ENCODE measurements at regions not wholly inside any gene's neighbourhood (a gene's known extent, or its start where the extent isn't known, plus 50 kb on each side); places are given as distances from the start of the nearest gene placed in this dataset.

DNA sequence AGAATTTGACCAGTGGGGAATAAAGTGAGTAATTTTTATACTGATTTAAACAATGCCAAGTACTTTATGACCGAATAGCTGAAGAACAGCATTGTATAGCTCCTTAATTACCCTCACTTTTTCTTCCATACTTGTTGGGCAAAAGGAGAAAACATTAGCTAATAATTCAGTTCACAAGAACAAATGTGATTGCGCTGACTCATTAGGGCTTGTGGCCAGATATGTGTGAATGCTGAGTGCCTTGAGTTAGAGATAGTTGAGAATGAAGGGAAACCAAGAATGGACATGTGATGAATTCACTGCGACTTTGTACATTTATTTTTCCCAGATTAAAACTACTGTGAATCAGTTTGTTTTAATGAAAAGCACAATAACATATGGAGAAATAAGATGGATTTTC lies 669.4 kb downstream of the TFAP2A start:
- Histone ChIP-seq H2AFZ (ENCODE audit: low read length) (no peak overlapping the region), H2BK5ac (ENCODE audit: insufficient read length, low read length) (no peak overlapping the region), H3K56ac (ENCODE audit: insufficient read length, low read depth, low read length) (no peak overlapping the region), H3K27ac (ENCODE audit: insufficient read length, low read depth, low read length) (no peak overlapping the region), H2BK12ac (ENCODE audit: insufficient read length, low read depth, low read length) (no peak overlapping the region), H2BK20ac (ENCODE audit: low read depth, low read length, poor library complexity, severe bottlenecking) (no peak overlapping the region), H3K14ac (ENCODE audit: insufficient read depth, low read length) (no peak overlapping the region), H3K23ac (ENCODE audit: insufficient read length, low read depth, low read length) (no peak overlapping the region), H3K23me2 (ENCODE audit: insufficient read length, low read depth, low read length, poor library complexity, severe bottlenecking) (no peaks in the 10 kb centered on the region), H2AK5ac (ENCODE audit: insufficient read length, low read length) (no peak overlapping the region), H3K9ac (ENCODE audit: extremely low read depth, insufficient read length, low read length) (no peak overlapping the region), H3K4me2 (ENCODE audit: insufficient read depth, insufficient read length, low read length) (no peak overlapping the region), H2BK15ac (ENCODE audit: low read depth, low read length) (no peak overlapping the region), H3K79me1 (ENCODE audit: insufficient read depth, low read depth, low read length, poor library complexity, severe bottlenecking) (no peaks in the 10 kb centered on the region), H3K4me1 (ENCODE audit: insufficient read depth, low read length) (no peaks in the 10 kb centered on the region), H3K27me3 (ENCODE audit: insufficient read depth, low read length) (no peaks in the 10 kb centered on the region), H4K91ac (ENCODE audit: insufficient read length, low read depth, low read length) (no peak overlapping the region), H4K5ac (ENCODE audit: insufficient read length, low read depth, low read length) (no peak overlapping the region), H3K79me2 (ENCODE audit: insufficient read depth, low read length) (no peaks in the 10 kb centered on the region), H3K9me3 (ENCODE audit: control insufficient read depth, low read depth, low read length) (no peaks in the 10 kb centered on the region), H3T11ph (ENCODE audit: low read length) (no peak overlapping the region), H4K8ac (replicated peaks; ENCODE audit: insufficient read length, low read depth, low read length) (no peak overlapping the region), H4K20me1 (ENCODE audit: control insufficient read depth, insufficient read depth, insufficient read length) (no peaks in the 10 kb centered on the region), H3K4ac (ENCODE audit: low read depth, low read length) (no peak overlapping the region), H2BK120ac (ENCODE audit: low read depth, low read length, poor library complexity, severe bottlenecking) (no peak overlapping the region), H3K18ac (ENCODE audit: insufficient read length, low read depth, low read length) (no peak overlapping the region)
- DNase-seq = no peak
- no peaks in the 10 kb centered on the region for H3K4me1 Mint-ChIP-seq
- H3K4me3 Mint-ChIP-seq = no peak overlapping the region
- no CpG with 5 or more reads among the region's 3 CpGs for WGBS (ENCODE audit: extremely low coverage, insufficient read length, low lambda C conversion rate)
- TF ChIP-seq, protein P1, sequence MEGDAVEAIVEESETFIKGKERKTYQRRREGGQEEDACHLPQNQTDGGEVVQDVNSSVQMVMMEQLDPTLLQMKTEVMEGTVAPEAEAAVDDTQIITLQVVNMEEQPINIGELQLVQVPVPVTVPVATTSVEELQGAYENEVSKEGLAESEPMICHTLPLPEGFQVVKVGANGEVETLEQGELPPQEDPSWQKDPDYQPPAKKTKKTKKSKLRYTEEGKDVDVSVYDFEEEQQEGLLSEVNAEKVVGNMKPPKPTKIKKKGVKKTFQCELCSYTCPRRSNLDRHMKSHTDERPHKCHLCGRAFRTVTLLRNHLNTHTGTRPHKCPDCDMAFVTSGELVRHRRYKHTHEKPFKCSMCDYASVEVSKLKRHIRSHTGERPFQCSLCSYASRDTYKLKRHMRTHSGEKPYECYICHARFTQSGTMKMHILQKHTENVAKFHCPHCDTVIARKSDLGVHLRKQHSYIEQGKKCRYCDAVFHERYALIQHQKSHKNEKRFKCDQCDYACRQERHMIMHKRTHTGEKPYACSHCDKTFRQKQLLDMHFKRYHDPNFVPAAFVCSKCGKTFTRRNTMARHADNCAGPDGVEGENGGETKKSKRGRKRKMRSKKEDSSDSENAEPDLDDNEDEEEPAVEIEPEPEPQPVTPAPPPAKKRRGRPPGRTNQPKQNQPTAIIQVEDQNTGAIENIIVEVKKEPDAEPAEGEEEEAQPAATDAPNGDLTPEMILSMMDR (conservative IDR thresholded peaks at IDR 0.05) = no peak
- no peaks in the 10 kb centered on the region for H3K27me3 Mint-ChIP-seq (ENCODE audit: low read depth)
- no peak overlapping the region for H3K27ac Mint-ChIP-seq
- no peaks in the 10 kb centered on the region for H3K36me3 Mint-ChIP-seq (ENCODE audit: insufficient read depth in 1 of 3, low read depth in 3 of 3)
- H3K9me3 Mint-ChIP-seq = no peaks in the 10 kb centered on the region

All from H9 (cell line).